WERI-Rb-1 (cell line): ENCODE measurements at regions not wholly inside any gene's neighbourhood (a gene's known extent, or its start where the extent isn't known, plus 50 kb on each side); places are given as distances from the start of the nearest gene placed in this dataset.

Experiments
- DNase-seq: peaks from one replicate; pipeline ENCODE4 v3.0.0-alpha.2; 2020
- H3K27ac ChIP-seq: fragments of 250-450 bp; sonication (Bioruptor Pico); 2 replicates; pipeline ENCODE4 v1.5.1; 2020; ENCODE audit warnings: mild to moderate bottlenecking, moderate library complexity
- H3K27me3 ChIP-seq: fragments of 250-450 bp; sonication (Bioruptor Pico); 2 replicates; pipeline ENCODE4 v1.5.1; 2021; ENCODE audit warnings: mild to moderate bottlenecking, low read depth, moderate library complexity; ENCODE audit not compliant: insufficient read depth, severe bottlenecking
- H3K36me3 ChIP-seq: fragments of 250-450 bp; sonication (Bioruptor Pico); 2 replicates; pipeline ENCODE4 v1.5.1; 2020; ENCODE audit warnings: mild to moderate bottlenecking, moderate library complexity
- H3K4me3 ChIP-seq: 2 replicates; pipeline ENCODE4 v1.5.1; 2011; ENCODE audit warnings: low read depth, mild to moderate bottlenecking, control low read depth, low read length
- H3K9me3 ChIP-seq: fragments of 250-450 bp; sonication (Bioruptor Pico); 2 replicates; pipeline ENCODE4 v1.5.1; 2021; ENCODE audit warnings: mild to moderate bottlenecking, moderate library complexity; ENCODE audit not compliant: severe bottlenecking
- TF ChIP-seq, protein P1 (sequence below): IDR thresholded peaks from 2 replicates; pipeline ENCODE4 v1.5.1; 2011; ENCODE audit warnings: low read depth, mild to moderate bottlenecking, control low read depth, inconsistent platforms, low read length

DNA sequence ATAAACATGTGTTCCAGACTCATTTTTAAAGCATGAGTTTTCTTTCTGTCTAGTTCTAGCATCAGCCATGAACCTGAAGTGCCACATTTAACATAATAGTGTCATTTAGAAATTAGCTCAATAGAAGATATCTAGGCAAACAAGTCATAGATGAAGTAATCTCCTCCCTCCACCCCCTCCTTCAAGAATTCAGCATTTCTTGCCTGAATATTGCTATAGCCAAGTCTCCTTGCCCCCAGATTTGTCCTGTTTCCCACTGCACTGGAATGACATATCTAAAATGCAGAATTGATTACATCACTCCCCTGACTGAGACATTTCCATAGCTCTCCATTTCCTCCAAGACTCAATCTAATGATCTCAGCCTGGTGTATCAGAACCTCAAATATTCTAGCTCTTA is 134.9 kb upstream of the BACH2 start:
- no peaks in the 10 kb centered on the region for H3K36me3 ChIP-seq
- no peak for DNase-seq
- TF ChIP-seq, protein P1, sequence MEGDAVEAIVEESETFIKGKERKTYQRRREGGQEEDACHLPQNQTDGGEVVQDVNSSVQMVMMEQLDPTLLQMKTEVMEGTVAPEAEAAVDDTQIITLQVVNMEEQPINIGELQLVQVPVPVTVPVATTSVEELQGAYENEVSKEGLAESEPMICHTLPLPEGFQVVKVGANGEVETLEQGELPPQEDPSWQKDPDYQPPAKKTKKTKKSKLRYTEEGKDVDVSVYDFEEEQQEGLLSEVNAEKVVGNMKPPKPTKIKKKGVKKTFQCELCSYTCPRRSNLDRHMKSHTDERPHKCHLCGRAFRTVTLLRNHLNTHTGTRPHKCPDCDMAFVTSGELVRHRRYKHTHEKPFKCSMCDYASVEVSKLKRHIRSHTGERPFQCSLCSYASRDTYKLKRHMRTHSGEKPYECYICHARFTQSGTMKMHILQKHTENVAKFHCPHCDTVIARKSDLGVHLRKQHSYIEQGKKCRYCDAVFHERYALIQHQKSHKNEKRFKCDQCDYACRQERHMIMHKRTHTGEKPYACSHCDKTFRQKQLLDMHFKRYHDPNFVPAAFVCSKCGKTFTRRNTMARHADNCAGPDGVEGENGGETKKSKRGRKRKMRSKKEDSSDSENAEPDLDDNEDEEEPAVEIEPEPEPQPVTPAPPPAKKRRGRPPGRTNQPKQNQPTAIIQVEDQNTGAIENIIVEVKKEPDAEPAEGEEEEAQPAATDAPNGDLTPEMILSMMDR, result no peak
- H3K4me3 ChIP-seq, result no peak overlapping the region
- H3K9me3 ChIP-seq, result peaks cover 9% of the 10 kb centered on the region
- H3K27me3 ChIP-seq, result no peaks in the 10 kb centered on the region
- H3K27ac ChIP-seq, result no peak overlapping the region

DNA sequence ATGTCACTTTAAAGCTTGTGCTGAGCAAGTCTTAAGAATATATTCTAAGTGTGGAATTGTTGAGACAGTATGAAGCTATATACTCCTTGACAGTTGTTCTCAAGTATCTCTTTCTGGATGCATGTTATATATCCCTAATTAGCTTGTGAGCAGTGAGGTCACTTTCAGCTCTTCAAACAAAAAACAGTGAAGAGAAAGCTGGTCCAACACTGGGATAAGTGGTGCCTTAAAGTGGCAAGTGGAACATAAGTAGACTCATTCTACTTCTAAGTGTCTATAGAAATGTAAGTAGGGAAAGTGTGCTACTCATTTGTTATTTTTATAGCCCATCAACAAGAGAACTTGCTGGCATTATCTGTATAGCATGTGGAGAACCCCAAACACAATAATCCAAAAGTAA is 133.1 kb upstream of the BACH2 start:
- Histone ChIP-seq H3K9me3 (peaks cover 9% of the 10 kb centered on the region), H3K4me3 (no peak overlapping the region), H3K36me3 (no peaks in the 10 kb centered on the region), H3K27ac (no peak overlapping the region), H3K27me3 (no peaks in the 10 kb centered on the region)
- no peak for DNase-seq
- TF ChIP-seq, protein P1, result no peak

DNA sequence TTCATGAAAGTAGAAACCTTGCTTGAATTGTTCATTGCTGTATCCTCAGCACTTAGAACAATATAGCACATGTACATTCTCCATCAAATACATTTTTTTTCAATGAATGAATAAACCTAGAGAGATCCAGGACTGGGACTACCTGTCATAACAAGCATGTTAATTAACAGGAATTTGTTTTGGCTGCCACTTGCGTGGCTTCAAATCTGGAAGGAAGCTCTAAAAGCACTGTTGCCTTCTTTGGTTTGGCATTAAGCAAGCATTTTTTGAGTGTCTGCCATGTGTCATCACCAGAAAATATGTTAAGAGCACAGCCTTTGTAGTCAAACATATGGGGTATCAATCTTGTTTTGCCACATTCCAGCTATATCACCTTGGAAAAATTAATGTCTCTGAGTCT is 131.9 kb upstream of the BACH2 start:
- Histone ChIP-seq H3K9me3 (peaks cover 4% of the 10 kb centered on the region), H3K27ac (no peak overlapping the region), H3K36me3 (no peaks in the 10 kb centered on the region), H3K27me3 (no peaks in the 10 kb centered on the region), H3K4me3 (no peak overlapping the region)
- no peak for DNase-seq
- TF ChIP-seq, protein P1, result no peak

DNA sequence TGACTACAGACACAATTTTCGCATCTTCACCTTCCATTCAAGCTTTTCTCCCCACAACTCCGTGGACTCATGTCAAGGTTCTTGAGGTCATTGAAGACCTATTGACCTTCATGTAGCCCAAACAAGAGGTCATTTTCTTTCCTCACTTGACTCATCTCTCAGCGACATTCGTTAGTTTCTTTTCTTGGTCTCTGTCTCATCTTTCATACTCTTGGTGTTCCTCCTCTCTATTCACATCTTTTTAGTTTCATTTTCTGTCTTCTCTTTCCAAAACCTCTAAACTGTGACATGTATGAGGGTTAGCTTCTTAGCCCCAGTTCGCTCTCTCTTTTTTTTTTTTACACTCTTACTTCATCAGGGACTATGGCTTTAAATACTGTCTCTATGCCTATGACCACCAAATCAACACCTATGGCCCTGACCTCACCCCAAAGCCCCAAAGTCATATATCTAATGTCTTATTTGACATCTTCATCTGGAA is 128.6 kb upstream of the BACH2 start:
- H3K27me3 ChIP-seq, result no peaks in the 10 kb centered on the region
- no peaks in the 10 kb centered on the region for H3K36me3 ChIP-seq
- H3K9me3 ChIP-seq, result no peaks in the 10 kb centered on the region
- no peak for DNase-seq
- H3K27ac ChIP-seq, result no peak overlapping the region
- no peak overlapping the region for H3K4me3 ChIP-seq
- TF ChIP-seq, protein P1, result no peak

DNA sequence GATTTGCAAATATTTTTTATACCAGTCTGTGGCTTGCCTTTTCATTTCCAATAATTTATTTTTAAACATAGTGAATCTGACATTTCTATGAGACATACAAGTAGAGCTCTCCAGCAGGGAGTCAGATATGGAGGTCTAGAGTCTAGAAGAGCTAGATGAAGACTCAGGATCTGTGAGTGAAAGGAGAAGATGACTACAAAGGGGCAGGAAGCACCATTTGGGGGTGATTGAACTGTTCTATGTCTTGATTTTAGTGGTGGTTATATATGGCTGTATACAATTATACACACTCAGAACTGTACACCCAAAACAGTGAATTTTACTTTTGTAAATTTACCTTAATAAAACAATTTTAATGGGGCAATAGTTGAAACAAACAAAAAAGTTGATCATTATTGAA is 127.9 kb upstream of the BACH2 start:
- Histone ChIP-seq H3K9me3 (no peaks in the 10 kb centered on the region), H3K27ac (no peak overlapping the region)
- TF ChIP-seq, protein P1, result no peak

DNA sequence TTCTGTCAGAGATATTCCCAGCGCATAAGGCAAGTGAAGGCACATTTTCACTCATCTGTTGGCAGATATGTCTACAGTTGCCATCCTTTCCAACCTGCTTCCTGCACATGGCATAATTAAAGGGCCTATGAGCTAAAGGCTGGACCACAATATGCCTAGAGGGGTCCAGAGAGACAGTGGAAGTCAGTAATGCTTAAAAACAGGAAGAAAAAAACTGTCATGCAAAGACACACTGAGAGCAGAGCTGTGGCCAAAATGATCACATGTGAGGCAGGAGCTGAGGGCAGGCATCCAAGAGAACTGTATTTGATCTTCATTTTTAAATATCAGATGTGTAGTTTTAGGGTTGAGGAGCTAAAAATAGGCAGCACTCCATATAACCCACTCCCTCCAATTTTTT is 125.0 kb upstream of the BACH2 start:
- no peak for DNase-seq
- Histone ChIP-seq H3K4me3 (no peak overlapping the region), H3K27ac (no peak overlapping the region), H3K9me3 (no peaks in the 10 kb centered on the region), H3K27me3 (no peaks in the 10 kb centered on the region), H3K36me3 (no peaks in the 10 kb centered on the region)
- TF ChIP-seq, protein P1, result no peak

More for the DNA sequence above, 127.9 kb upstream of the BACH2 start:
- Histone ChIP-seq H3K36me3 (no peaks in the 10 kb centered on the region), H3K27me3 (no peaks in the 10 kb centered on the region), H3K4me3 (no peak overlapping the region)
- no peak for DNase-seq
